ENCODE measurements at regions not wholly inside any gene's neighbourhood (a gene's known extent, or its start where the extent isn't known, plus 50 kb on each side); places are given as distances from the start of the nearest gene placed in this dataset.

- no peak for DNase-seq (ENCODE audit: low spot score)
Measured at GRCh38 chr6:139577124-139577762, 202.8 kb upstream of the CITED2 start.

- DNase-seq (ENCODE audit: low spot score) = no peak
Measured at GRCh38 chr6:139572001-139572400, 197.6 kb upstream of the CITED2 start.

GRCh38 chr6:139570166-139570565 is 195.7 kb upstream of the CITED2 start:
- DNase-seq (ENCODE audit: low spot score) = no peak

- no peak for DNase-seq (ENCODE audit: low spot score)
Measured at GRCh38 chr6:139569566-139569965, 195.1 kb upstream of the CITED2 start.

GRCh38 chr6:139568956-139569538 is 194.6 kb upstream of the CITED2 start:
- no peak for DNase-seq (ENCODE audit: low spot score)

GRCh38 chr6:139568151-139568955 is 193.9 kb upstream of the CITED2 start:
- no peak for DNase-seq (ENCODE audit: low spot score)

- no peak for DNase-seq (ENCODE audit: low spot score)
Measured at GRCh38 chr6:139567095-139567494, 192.6 kb upstream of the CITED2 start.

GRCh38 chr6:139565591-139565990 is 191.1 kb upstream of the CITED2 start:
- no peak for DNase-seq (ENCODE audit: low spot score)

- no peak for DNase-seq (ENCODE audit: low spot score)
Measured at GRCh38 chr6:139557547-139557946, 183.1 kb upstream of the CITED2 start.

- no peak for DNase-seq (ENCODE audit: low spot score)
Measured at GRCh38 chr6:139556532-139556931, 182.1 kb upstream of the CITED2 start.

GRCh38 chr6:139553916-139554315 is 179.5 kb upstream of the CITED2 start:
- no peak for DNase-seq (ENCODE audit: low spot score)

- no peak for DNase-seq (ENCODE audit: low spot score)
Measured at GRCh38 chr6:139551376-139551775, 176.9 kb upstream of the CITED2 start.

- no peak for DNase-seq (ENCODE audit: low spot score)
Measured at GRCh38 chr6:139550361-139550760, 175.9 kb upstream of the CITED2 start.

GRCh38 chr6:139549561-139550070 is 175.2 kb upstream of the CITED2 start:
- DNase-seq (ENCODE audit: low spot score) = no peak

- DNase-seq (ENCODE audit: low spot score) = no peak
Measured at GRCh38 chr6:139547804-139548203, 173.4 kb upstream of the CITED2 start.

GRCh38 chr6:139547122-139547776 is 172.8 kb upstream of the CITED2 start:
- DNase-seq (ENCODE audit: low spot score) = no peak

- DNase-seq (ENCODE audit: low spot score) = no peak
Measured at GRCh38 chr6:139546106-139546472, 171.6 kb upstream of the CITED2 start.

GRCh38 chr6:139545206-139546105 is 171.0 kb upstream of the CITED2 start:
- peak; percentile 39 for DNase-seq (ENCODE audit: low spot score)

- no peak for DNase-seq (ENCODE audit: low spot score)
Measured at GRCh38 chr6:139544701-139545057, 170.2 kb upstream of the CITED2 start.

GRCh38 chr6:139542351-139542750 is 167.9 kb upstream of the CITED2 start:
- DNase-seq (ENCODE audit: low spot score) = no peak

GRCh38 chr6:139540894-139541293 is 166.4 kb upstream of the CITED2 start:
- DNase-seq (ENCODE audit: low spot score) = no peak

- DNase-seq (ENCODE audit: low spot score) = no peak
Measured at GRCh38 chr6:139540276-139540675, 165.8 kb upstream of the CITED2 start.

Data from hematopoietic multipotent progenitor cell treated with erythropoietin and hydrocortisone succinate and interleukin-3 and kit ligand, for 17 days (in vitro differentiated cells).